ENCODE measurements at regions not wholly inside any gene's neighbourhood (a gene's known extent, or its start where the extent isn't known, plus 50 kb on each side); places are given as distances from the start of the nearest gene placed in this dataset.
"Not testable (repeated sequence)": the region's sequence is repeated elsewhere in the genome, so short reads cannot be mapped to it uniquely, and the experiment has no call there.

- intact Hi-C loops (cut with DNase I); DNase-seq (ENCODE audit: low spot score): not testable (repeated sequence)
Observed at GRCh38 chr2:90296484-90296777, 1605.0 kb downstream of the RPIA start.

- intact Hi-C loops (cut with DNase I); DNase-seq (ENCODE audit: low spot score): not testable (repeated sequence)
Observed at GRCh38 chr2:90297701-90298100, 1606.2 kb downstream of the RPIA start.

DNA sequence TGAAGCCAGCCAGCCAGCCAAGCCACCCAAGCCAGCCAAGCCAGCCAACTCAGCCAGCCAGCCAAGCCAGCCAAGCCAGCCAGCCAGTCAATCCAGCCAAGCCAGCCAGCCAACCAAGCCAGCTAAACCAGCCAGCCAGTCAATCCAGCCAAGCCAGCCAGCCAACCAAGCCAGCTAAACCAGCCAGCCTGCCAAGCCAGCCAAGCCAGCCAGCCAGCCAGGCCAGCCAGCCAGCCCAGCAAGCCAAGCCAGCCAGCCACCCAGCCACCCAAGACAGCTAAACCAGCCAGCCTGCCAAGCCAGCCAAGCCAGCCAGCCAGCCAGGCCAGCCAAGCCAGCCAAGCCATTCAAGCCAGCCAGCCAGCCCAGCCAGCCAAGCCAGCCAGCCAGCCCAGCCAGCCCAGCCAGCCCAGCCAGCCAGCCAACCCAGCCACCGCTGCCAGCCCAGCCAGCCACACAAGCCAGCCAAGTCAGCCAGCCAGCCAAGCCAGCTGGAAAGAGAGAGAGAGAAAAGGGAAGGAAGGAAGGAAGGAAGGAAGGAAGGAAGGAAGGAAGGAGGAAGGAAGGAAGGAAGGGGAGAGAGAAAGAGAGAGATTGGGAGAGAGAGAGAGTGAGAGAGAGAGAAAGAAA, 1606.8 kb downstream of the RPIA start:
- intact Hi-C loops (cut with DNase I); DNase-seq (ENCODE audit: low spot score): not testable (repeated sequence)

DNA sequence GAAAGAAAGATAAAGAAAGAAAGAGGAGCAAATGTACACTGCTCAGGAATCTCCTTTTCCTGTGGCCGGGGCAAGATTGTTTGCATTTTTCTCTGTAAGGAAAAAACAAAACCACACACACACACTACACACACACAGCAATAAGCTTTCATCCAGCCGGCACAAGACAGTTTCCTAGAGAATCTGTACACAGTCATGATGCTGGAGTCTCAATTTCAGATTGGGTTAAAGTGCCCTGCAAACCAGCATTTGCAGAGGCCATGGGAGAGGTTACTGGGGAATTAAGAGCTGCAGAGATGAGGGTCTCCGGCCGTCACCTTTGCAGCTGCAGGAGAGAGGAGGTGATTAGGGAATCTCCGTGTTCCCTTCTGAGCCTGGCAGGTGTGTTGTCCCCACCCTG, 1607.5 kb downstream of the RPIA start:
- intact Hi-C loops (cut with DNase I); DNase-seq (ENCODE audit: low spot score): not testable (repeated sequence)

DNA sequence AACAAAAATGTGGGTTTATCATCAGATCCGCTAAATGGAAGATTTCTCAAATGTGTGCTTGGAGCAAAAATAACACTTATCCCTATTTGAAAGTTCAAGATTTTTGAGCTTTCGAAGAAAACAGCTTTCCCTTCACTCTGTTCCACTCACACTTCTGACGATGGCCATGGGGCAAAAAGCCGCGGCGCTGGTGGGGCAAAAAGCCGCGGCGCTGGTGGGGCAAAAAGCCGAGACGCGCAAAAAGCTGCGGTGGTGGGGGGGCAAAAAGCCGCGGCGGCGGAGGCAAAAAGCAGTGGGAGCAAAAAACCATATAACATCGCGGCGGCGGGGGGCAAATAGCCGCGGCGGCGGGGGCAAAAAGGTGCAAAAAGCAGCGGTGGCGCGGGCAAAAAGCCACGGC, 1631.5 kb downstream of the RPIA start:
- DNase-seq (ENCODE audit: low spot score), result not testable (repeated sequence)

DNA sequence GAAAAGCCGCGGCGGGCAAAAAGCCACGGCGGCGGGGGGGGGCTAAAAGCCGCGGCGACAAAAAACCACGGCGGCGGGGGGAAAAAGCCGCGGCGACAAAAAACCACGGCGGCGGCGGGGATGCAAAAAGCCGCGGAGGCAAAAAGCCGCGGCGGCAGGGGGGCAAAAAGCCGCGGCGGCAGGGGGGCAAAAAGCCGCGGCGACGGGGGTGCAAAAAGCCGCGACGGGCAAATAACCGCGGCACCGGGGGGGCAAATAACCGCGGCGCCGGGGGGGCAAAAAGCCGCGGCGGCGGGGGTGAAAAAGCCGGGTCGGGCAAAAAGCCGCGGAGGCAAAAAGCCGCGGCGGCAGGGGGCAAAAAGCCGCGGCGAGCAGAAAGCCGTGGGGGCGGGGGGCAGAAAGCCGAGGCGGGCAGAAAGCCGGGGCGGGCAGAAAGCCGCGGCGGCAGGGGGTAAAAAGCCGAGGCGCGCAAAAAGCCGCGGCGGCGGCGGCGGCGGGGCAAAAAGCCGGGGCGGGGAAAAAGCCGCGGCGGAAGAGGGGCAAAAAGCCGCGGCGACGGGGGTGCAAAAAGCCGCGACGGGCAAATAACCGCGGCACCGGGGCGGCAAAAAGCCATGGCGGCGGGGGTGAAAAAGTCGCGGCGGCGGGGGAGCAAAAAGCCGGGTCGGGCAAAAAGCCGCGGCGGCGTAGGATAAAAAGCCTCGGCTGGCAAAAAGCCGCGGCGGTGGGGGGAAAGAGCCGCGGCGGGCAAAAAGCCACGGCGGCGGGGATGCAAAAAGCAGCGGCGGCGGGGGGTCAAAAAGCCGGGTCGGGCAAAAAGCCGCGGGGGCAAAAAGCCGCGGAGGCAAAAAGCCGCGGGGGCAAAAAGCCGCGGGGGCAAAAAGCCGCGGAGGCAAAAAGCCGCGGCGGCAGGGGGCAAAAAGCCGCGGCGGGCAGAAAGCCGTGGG, 1632.4 kb downstream of the RPIA start:
- DNase-seq (ENCODE audit: low spot score); intact Hi-C loops (cut with DNase I): not testable (repeated sequence)

More for the DNA sequence above, 1631.5 kb downstream of the RPIA start:
- intact Hi-C loops (cut with DNase I), result not testable (repeated sequence)

GRCh38 chr2:90324672-90325071, 1633.2 kb downstream of the RPIA start:
- peak; percentile 80 for DNase-seq (ENCODE audit: low spot score)

DNA sequence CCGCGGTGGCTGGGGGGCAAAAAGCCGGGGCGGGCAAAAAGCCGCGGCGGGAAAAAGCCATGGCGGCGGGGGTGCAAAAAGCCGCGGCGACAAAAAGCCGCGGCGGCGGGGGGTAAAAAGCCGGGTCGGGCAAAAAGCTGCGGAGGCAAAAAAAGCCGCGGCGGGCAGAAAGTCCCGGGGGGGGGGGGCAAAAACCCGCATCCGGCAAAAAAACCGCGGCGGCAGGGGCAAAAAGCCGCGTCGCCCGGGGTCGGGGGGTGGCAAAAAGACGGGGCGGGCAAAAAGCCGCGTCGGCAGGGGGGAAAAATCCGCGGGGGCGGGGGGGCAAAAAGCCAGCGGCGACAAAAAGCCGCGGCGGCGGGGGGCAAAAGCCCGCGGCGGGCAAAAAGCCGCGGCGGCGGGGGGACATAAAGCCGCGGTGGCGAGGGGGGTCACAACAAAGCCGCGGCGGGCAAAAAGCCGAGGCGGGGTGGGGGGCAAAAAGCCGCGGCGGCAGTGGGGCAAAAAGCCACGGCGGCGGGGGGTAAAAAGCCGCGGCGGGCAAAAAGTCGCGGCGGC, 1634.4 kb downstream of the RPIA start:
- intact Hi-C loops (cut with DNase I); DNase-seq (ENCODE audit: low spot score): not testable (repeated sequence)

More at GRCh38 chr2:90324672-90325071, 1633.2 kb downstream of the RPIA start:
- intact Hi-C loops (cut with DNase I), result not testable (repeated sequence)

- DNase-seq (ENCODE audit: low spot score), result peak; percentile 58
Observed at GRCh38 chr2:90355546-90355945, 1664.1 kb downstream of the RPIA start.

DNA sequence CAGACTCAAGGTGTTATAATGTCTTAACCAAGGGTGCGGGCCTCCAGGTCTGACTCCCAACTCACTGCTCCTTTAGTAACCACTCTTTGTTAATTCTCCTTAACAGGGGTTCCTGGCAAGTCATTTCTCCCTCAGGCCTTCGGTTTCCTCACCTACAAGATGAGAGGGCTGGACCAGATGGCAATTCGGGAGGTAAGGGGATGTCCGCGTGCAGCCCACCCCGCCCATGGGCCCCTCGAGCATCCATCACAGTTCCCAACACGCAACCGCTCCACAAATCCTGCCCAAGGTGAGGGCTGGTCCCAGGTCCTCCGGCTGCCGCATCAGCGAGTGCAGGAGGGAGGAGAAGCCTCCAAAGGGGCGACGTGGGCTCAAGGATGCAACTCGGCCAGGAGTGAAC, 1667.9 kb downstream of the RPIA start:
- intact Hi-C loops (cut with DNase I); DNase-seq (ENCODE audit: low spot score): not testable (repeated sequence)

More at GRCh38 chr2:90355546-90355945, 1664.1 kb downstream of the RPIA start:
- intact Hi-C loops (cut with DNase I), result not testable (repeated sequence)

- DNase-seq (ENCODE audit: low spot score), result peak; percentile 24
- intact Hi-C loops (cut with DNase I), result not testable (repeated sequence)
Observed at GRCh38 chr2:90359887-90360730, 1668.6 kb downstream of the RPIA start.

- intact Hi-C loops (cut with DNase I), result not testable (repeated sequence)
- DNase-seq (ENCODE audit: low spot score), result peak; percentile 76
Observed at GRCh38 chr2:90360731-90361035, 1669.2 kb downstream of the RPIA start.

Measured in posterior vena cava (tissue), 2 donors.